Adrenal gland (tissue), 9 donors: ENCODE measurements at regions not wholly inside any gene's neighbourhood (a gene's known extent, or its start where the extent isn't known, plus 50 kb on each side); places are given as distances from the start of the nearest gene placed in this dataset.
A peak's percentile ranks its signal among the peaks of the same experiment; 100 is the strongest.

Source experiments
- DNase-seq, 7 donors: peaks; one replicate each; pipeline ENCODE4 v3.0.0-alpha.2; 2019 to 2020
- H3K27ac ChIP-seq, 5 donors: fragments of 200-600 bp; sonication (generic) in 4 of 5; 1 replicate in 3 of 5; 2 replicates in 2 of 5; pipeline versions ENCODE4 v1.5.1 to v1.8.0; 2016 to 2020; ENCODE audit warnings: mild to moderate bottlenecking in 1 of 5
- H3K27me3 ChIP-seq: fragments of 200-600 bp; 2 replicates; pipeline ENCODE4 v1.8.0; 2021
- H3K36me3 ChIP-seq, 2 donors: fragments of 200-600 bp; replicated peaks in 1 of 2; 1 replicate in 1 of 2; 2 replicates in 1 of 2; pipeline versions ENCODE4 v1.5.1 to v1.8.0; 2018 to 2022
- H3K4me1 ChIP-seq, 2 donors: fragments of 200-600 bp; replicated peaks in 1 of 2; 1 replicate in 1 of 2; 2 replicates in 1 of 2; pipeline versions ENCODE4 v1.5.1 to v1.8.0; 2018 to 2021
- H3K4me3 ChIP-seq, 4 donors: fragments of 200-600 bp; sonication (generic) in 3 of 4; one replicate each; pipeline ENCODE4 v1.5.1; 2016 to 2018
- H3K9me3 ChIP-seq, 3 donors: fragments of 200-600 bp; sonication (generic) in 1 of 3; replicated peaks in 1 of 3; 1 replicate in 2 of 3; 2 replicates in 1 of 3; pipeline versions ENCODE4 v1.5.1 to v1.8.0; 2016 to 2021
- POLR2A ChIP-seq, 2 donors: fragments of 450-650 bp; IDR thresholded peaks; one replicate each; pipeline ENCODE4 v1.6.1; 2017; ENCODE audit warnings: antibody characterized with exemption in 2 of 2, mild to moderate bottlenecking in 2 of 2, moderate library complexity in 1 of 2
- WGBS, 4 donors: extraction: QIAGEN DNeasy Blood & Tissue Kit in 2 of 4; methylation state at CpG; one replicate each; pipeline versions ENCODE4 v1.1.5 to v1.1.7; 2013 to 2017; 5-methylcytosine and 5-hydroxymethylcytosine counted together
- intact Hi-C, 2 donors: fragments of 100-400 bp; cut with DNase I; formaldehyde crosslinking; loops; one replicate each; pipeline versions ENCODE4 v1.14.1 to v1.15.0; 2022 to 2023
- TF ChIP-seq, protein P1 (sequence below), 6 experiments: fragments of 450-650 bp in 4 of 6; fragments of 200-600 bp in 2 of 6; sonication (generic) in 1 of 6; IDR thresholded peaks; 1 replicate in 5 of 6; 2 replicates in 1 of 6; pipeline versions ENCODE4 v1.5.1 to v1.8.0; 2016 to 2021; ENCODE audit warnings: antibody characterized with exemption in 6 of 6, mild to moderate bottlenecking in 2 of 6, moderate library complexity in 1 of 6
- donor health status: healthy with polysubstance abuse.
- donor health status: Bipolar disorder and iron deficiency.
- donor health status: DM: yes; HTN: yes; CAD: no.
- donor health status: DM: no; HTN: no; CAD: no.
- donor health status: DM: no; HTN: no; CAD: no.

DNA sequence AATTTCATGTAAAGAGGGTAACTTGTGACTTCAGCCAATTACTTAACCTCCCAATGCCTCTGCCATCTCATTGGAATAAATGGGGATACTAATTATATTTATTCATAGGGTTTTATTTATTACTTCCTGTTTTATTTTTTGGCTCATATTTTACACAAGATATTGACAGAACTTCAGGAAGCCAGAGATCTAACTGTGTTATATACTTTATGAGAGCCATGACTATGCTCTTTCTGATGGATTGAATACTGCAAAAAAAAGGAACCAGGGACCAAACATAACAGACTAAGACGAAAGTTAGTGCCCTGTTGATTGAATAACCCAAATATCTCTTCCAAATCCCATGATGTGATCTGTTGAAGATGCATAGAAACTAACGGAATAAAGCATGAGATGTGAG, 243.3 kb upstream of the STARD13 start:
- Histone ChIP-seq H3K27ac (no peak overlapping the region), H3K27me3 (no peaks in the 10 kb centered on the region), H3K9me3 (no peaks in the 10 kb centered on the region), H3K4me3 (no peak overlapping the region), H3K36me3 (no peaks in the 10 kb centered on the region), H3K4me1 (no peaks in the 10 kb centered on the region)
- WGBS, 4 donors, result 70 to 84% (median 82%) methylated on average over 2 of the region's 2 CpGs
- no peak for DNase-seq
- intact Hi-C loops, result no loop called here
- TF ChIP-seq, protein P1, sequence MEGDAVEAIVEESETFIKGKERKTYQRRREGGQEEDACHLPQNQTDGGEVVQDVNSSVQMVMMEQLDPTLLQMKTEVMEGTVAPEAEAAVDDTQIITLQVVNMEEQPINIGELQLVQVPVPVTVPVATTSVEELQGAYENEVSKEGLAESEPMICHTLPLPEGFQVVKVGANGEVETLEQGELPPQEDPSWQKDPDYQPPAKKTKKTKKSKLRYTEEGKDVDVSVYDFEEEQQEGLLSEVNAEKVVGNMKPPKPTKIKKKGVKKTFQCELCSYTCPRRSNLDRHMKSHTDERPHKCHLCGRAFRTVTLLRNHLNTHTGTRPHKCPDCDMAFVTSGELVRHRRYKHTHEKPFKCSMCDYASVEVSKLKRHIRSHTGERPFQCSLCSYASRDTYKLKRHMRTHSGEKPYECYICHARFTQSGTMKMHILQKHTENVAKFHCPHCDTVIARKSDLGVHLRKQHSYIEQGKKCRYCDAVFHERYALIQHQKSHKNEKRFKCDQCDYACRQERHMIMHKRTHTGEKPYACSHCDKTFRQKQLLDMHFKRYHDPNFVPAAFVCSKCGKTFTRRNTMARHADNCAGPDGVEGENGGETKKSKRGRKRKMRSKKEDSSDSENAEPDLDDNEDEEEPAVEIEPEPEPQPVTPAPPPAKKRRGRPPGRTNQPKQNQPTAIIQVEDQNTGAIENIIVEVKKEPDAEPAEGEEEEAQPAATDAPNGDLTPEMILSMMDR (IDR thresholded peaks at IDR 0.05), result no peak
- TF ChIP-seq POLR2A (IDR thresholded peaks at IDR 0.05), result no peak

DNA sequence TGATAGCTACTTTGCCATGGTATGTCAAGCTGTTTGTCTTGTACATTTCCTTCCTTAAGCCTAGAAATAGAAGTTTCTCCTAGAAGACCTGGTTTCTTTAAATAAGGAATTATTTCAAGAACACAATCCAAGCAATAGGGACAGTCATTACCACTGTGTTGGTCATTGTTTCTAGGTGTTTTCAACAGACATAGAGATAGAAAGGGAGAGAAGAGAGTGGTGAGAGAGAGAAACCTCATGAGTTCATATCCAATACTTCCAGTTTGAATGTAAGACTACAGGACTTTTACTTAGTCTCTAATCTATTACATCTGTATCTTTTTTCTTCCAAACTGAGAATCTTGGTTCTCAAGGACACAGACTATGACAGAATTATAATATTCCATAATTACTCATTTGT, 245.9 kb upstream of the STARD13 start:
- intact Hi-C loops, result no loop called here
- Histone ChIP-seq H3K27ac (no peak overlapping the region), H3K9me3 (no peaks in the 10 kb centered on the region), H3K4me1 (peaks cover 0 to 7% of the 10 kb centered on the region in 2 donors), H3K4me3 (no peak overlapping the region), H3K27me3 (no peaks in the 10 kb centered on the region), H3K36me3 (no peaks in the 10 kb centered on the region)
- DNase-seq, result no peak
- TF ChIP-seq, protein P1 (IDR thresholded peaks at IDR 0.05), result no peak
- no peak for TF ChIP-seq POLR2A (IDR thresholded peaks at IDR 0.05)

DNA sequence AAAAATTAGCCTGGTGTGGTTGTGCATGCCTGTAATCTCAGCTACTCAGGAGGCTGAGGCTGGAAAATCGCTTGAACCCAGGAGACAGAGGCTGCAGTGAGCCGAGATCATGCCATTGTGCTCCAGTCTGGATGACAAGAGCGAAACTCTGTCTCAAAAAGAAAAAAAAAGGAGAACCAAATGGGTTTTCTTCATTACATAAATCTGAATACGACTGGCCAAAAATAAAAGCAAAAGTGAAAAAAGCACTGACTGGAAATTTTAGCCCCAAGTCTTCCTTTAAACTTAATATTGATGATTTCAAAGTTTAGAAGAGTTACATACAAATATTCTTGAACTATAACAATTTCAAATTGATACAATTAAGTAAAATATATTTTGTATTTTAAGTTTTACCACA, 249.5 kb upstream of the STARD13 start:
- 71 to 87% (median 85%) methylated on average over 4 of the region's 4 CpGs for WGBS, 4 donors
- no peaks in the 10 kb centered on the region for H3K36me3 ChIP-seq
- H3K4me1 ChIP-seq, result peaks cover 0 to 7% of the 10 kb centered on the region in 2 donors
- H3K9me3 ChIP-seq, result no peaks in the 10 kb centered on the region
- H3K27me3 ChIP-seq, result no peaks in the 10 kb centered on the region
- no peak overlapping the region for H3K27ac ChIP-seq
- no peak overlapping the region for H3K4me3 ChIP-seq
- TF ChIP-seq, protein P1 (IDR thresholded peaks at IDR 0.05), result no peak
- no peak for TF ChIP-seq POLR2A (IDR thresholded peaks at IDR 0.05)
- intact Hi-C loops, result no loop called here
- DNase-seq, result no peak

DNA sequence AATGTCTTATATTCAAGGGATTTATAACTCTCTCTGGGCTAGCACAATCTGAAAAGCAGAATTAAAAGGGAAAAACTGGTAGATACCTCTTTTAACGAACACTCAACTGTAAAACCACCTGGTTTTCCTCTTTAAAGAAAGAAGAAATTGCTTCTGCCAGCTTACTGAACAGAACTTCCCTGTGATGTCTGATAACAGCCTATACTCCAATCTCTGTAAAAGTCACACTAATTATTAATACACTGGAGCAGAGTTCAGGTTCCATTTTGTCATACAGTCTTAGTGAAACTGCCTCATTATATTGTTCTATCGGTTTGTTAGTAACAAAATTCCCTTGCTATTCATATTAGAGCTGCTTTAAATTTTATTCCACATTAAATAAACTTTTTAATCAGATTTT, 251.0 kb upstream of the STARD13 start:
- no peak for TF ChIP-seq POLR2A (IDR thresholded peaks at IDR 0.05)
- TF ChIP-seq, protein P1 (IDR thresholded peaks at IDR 0.05), result no peak
- H3K9me3 ChIP-seq, result no peaks in the 10 kb centered on the region
- H3K4me1 ChIP-seq, result peaks cover 5 to 17% of the 10 kb centered on the region in 2 donors
- no peaks in the 10 kb centered on the region for H3K27me3 ChIP-seq
- intact Hi-C loops, result no loop called here
- no peaks in the 10 kb centered on the region for H3K36me3 ChIP-seq
- 50 to 76% (median 56%) methylated on average over 2 of the region's 2 CpGs for WGBS, 4 donors
- peak overlapping the region in 1 of 5 donors; percentile 3 for H3K27ac ChIP-seq
- H3K4me3 ChIP-seq, result no peak overlapping the region
- no peak for DNase-seq
